K562 (cell line): ENCODE measurements at regions not wholly inside any gene's neighbourhood (a gene's known extent, or its start where the extent isn't known, plus 50 kb on each side); places are given as distances from the start of the nearest gene placed in this dataset.

Experiments
- BRD9 ChIP-seq: fragments of 450-650 bp; IDR thresholded peaks from 2 replicates; pipeline ENCODE4 v1.6.1; 2018; ENCODE audit warnings: low read depth; ENCODE audit not compliant: partially characterized antibody
- HMG20B ChIP-seq: fragments of 250-450 bp; sonication (Bioruptor Pico); IDR thresholded peaks from 2 replicates; pipeline ENCODE4 v1.5.0; 2021; ENCODE audit warnings: mild to moderate bottlenecking
- HNRNPK ChIP-seq: fragments of 200-400 bp; formaldehyde crosslinking; IDR thresholded peaks from one replicate; pipeline ENCODE4 v1.6.1; 2018; ENCODE audit warnings: mild to moderate bottlenecking, low read depth, low read length; ENCODE audit not compliant: poor library complexity, severe bottlenecking
- NRF1 ChIP-seq, 2 experiments: fragments of 450-650 bp; IDR thresholded peaks in 1 of 2; conservative IDR thresholded peaks in 1 of 2; 2 replicates each; pipeline ENCODE4 v1.6.1; 2014; ENCODE audit warnings: mild to moderate bottlenecking in 2 of 2
- TF ChIP-seq, protein P1 (sequence below): fragments of 450-650 bp; IDR thresholded peaks from 2 replicates; pipeline ENCODE4 v1.6.1; 2018; ENCODE audit not compliant: partially characterized antibody

DNA sequence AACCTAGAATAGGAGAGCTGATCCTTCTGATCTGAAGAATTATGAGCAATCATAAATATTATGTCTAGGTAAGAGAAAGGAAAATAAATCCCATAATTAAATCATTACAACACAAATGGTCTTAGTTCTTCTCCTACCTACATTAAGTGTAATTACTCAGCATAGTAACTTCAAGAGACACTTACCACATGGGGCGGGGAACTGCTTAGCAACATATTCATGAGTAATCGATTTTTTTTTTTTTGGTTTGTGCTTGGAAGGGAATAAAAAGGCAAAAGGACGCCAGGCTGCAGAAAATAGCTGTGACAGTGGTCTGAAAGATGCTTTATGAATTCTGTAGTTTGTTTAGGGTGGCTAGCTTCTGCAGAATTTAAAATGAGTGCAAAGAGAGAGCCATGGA, 103.3 kb upstream of the HTR2A start:
- no peak for TF ChIP-seq NRF1 (conservative IDR thresholded peaks at IDR 0.05 in 1 of 2, IDR thresholded peaks at IDR 0.05 in 1 of 2)
- TF ChIP-seq HMG20B (CRISPR knock-in tag): no peak
- no peak for TF ChIP-seq HNRNPK
- no peak for TF ChIP-seq BRD9
- TF ChIP-seq, protein P1, sequence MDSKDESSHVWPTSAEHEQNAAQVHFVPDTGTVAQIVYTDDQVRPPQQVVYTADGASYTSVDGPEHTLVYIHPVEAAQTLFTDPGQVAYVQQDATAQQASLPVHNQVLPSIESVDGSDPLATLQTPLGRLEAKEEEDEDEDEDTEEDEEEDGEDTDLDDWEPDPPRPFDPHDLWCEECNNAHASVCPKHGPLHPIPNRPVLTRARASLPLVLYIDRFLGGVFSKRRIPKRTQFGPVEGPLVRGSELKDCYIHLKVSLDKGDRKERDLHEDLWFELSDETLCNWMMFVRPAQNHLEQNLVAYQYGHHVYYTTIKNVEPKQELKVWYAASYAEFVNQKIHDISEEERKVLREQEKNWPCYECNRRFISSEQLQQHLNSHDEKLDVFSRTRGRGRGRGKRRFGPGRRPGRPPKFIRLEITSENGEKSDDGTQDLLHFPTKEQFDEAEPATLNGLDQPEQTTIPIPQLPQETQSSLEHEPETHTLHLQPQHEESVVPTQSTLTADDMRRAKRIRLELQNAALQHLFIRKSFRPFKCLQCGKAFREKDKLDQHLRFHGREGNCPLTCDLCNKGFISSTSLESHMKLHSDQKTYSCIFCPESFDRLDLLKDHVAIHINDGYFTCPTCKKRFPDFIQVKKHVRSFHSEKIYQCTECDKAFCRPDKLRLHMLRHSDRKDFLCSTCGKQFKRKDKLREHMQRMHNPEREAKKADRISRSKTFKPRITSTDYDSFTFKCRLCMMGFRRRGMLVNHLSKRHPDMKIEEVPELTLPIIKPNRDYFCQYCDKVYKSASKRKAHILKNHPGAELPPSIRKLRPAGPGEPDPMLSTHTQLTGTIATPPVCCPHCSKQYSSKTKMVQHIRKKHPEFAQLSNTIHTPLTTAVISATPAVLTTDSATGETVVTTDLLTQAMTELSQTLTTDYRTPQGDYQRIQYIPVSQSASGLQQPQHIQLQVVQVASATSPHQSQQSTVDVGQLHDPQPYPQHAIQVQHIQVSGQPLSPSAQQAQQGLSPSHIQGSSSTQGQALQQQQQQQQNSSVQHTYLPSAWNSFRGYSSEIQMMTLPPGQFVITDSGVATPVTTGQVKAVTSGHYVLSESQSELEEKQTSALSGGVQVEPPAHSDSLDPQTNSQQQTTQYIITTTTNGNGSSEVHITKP: no peak
